T-cell (primary cell): ENCODE measurements at regions not wholly inside any gene's neighbourhood (a gene's known extent, or its start where the extent isn't known, plus 50 kb on each side); places are given as distances from the start of the nearest gene placed in this dataset.

Experiments
- ATAC-seq, 4 experiments: fragments of 200-7000 bp in 3 of 4; fragments of 150-1000 bp in 1 of 4; cut with Tn5 transposase; replicated peaks in 1 of 4; 1 replicate in 3 of 4; 2 replicates in 1 of 4; pipeline ENCODE4 v1.10.0; 2021; ENCODE audit warnings: moderate library complexity in 3 of 4, mild to moderate bottlenecking in 2 of 4, moderate number of reproducible peaks in 1 of 4
- CTCF ChIA-PET, 2 donors: fragments of 300-600 bp; sonication (Branson Sonifier 250); formaldehyde crosslinking; loops; one replicate each; lab custom pipeline; 2022; ENCODE audit warnings: antibody characterized with exemption in 2 of 2; lab: Charles Lee
- POLR2A ChIA-PET, 2 donors: fragments of 300-600 bp; sonication (Branson Sonifier 250); formaldehyde crosslinking; loops; one replicate each; lab custom pipeline; 2022; ENCODE audit warnings: antibody characterized with exemption in 2 of 2; lab: Charles Lee
- DNase-seq, 35 experiments: peaks; one replicate each; pipeline versions ENCODE4 v3.0.0 to v3.0.0-alpha.2; 2013 to 2023
- H3K27ac ChIP-seq: one replicate; pipeline ENCODE4 v1.5.1; 2013; ENCODE audit warnings: low read length
- H3K27me3 ChIP-seq, 2 experiments: replicated peaks in 1 of 2; 1 replicate in 1 of 2; 2 replicates in 1 of 2; pipeline versions ENCODE4 v1.6.1 to v1.7.0; 2013; ENCODE audit warnings: low read length in 1 of 2, mixed read lengths in 1 of 2; ENCODE audit not compliant: control insufficient read depth in 2 of 2, insufficient read depth in 2 of 2; ENCODE audit errors: extremely low read depth in 1 of 2
- H3K36me3 ChIP-seq, 2 donors: 1 replicate in 1 of 2; 2 replicates in 1 of 2; pipeline versions ENCODE4 v1.6.1 to v1.7.0; 2013; ENCODE audit warnings: low read length in 1 of 2; ENCODE audit not compliant: control insufficient read depth in 2 of 2, insufficient read depth in 1 of 2; ENCODE audit errors: extremely low read depth in 1 of 2
- H3K4me1 ChIP-seq, 2 experiments: 1 replicate in 1 of 2; 2 replicates in 1 of 2; pipeline versions ENCODE4 v1.6.1 to v1.7.0; 2013; ENCODE audit warnings: low read length in 2 of 2, mixed read lengths in 1 of 2; ENCODE audit not compliant: insufficient read depth in 2 of 2, control insufficient read depth in 1 of 2; ENCODE audit errors: extremely low read depth in 1 of 2
- H3K4me3 ChIP-seq, 2 donors: 1 replicate in 1 of 2; 2 replicates in 1 of 2; pipeline versions ENCODE4 v1.5.1 to v1.7.0; 2013; ENCODE audit warnings: mild to moderate bottlenecking in 2 of 2, low read length in 1 of 2, moderate library complexity in 1 of 2; ENCODE audit not compliant: control insufficient read depth in 1 of 2; ENCODE audit errors: extremely low read depth in 1 of 2
- H3K9me3 ChIP-seq: 2 replicates; pipeline ENCODE4 v1.7.0; 2013
- H3K27ac Mint-ChIP-seq, 2 donors: one replicate each; pipeline ENCODE4 v1.8.0; 2020 to 2021; ENCODE audit warnings: mild to moderate bottlenecking in 2 of 2, mixed read lengths in 2 of 2
- H3K27me3 Mint-ChIP-seq, 2 donors: one replicate each; pipeline ENCODE4 v1.8.0; 2021 to 2022; ENCODE audit warnings: mixed read lengths in 2 of 2
- H3K36me3 Mint-ChIP-seq: one replicate; pipeline ENCODE4 v1.8.0; 2021; ENCODE audit warnings: mixed read lengths
- H3K4me1 Mint-ChIP-seq, 3 donors: one replicate each; pipeline ENCODE4 v1.8.0; 2020 to 2022; ENCODE audit warnings: mixed read lengths in 3 of 3, mild to moderate bottlenecking in 1 of 3
- H3K4me3 Mint-ChIP-seq, 3 donors: one replicate each; pipeline ENCODE4 v1.8.0; 2020 to 2022; ENCODE audit warnings: mild to moderate bottlenecking in 3 of 3, mixed read lengths in 3 of 3, moderate library complexity in 3 of 3
- H3K9me3 Mint-ChIP-seq, 3 donors: one replicate each; pipeline ENCODE4 v1.8.0; 2020 to 2022; ENCODE audit warnings: mixed read lengths in 3 of 3
- WGBS: methylation state at CpG from one replicate; pipeline ENCODE4 v1.1.5; 2013; ENCODE audit warnings: missing lambda C conversion rate; ENCODE audit not compliant: insufficient coverage; 5-methylcytosine and 5-hydroxymethylcytosine counted together

DNA sequence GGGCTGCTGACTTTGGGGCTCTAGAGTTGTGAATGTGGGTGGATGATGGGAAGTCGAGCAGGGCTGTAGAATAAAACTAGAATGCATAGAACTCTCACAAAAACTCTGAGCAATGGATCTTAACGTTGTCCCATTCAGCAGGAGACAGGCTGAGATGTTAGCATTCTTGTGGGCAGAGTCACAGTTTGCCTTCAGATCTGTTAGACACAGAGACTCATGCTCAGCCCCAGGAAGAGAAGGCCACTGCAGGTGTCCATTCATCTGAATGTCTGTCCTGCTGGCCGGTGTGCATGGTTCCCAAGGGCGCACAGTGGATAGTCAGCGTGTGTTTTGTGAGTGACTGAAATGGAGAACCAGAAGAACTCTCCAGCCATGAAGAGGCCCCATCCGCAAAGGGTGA, 111.3 kb downstream of the TSN start:
- H3K4me1 Mint-ChIP-seq: no peaks in the 10 kb centered on the region

DNA sequence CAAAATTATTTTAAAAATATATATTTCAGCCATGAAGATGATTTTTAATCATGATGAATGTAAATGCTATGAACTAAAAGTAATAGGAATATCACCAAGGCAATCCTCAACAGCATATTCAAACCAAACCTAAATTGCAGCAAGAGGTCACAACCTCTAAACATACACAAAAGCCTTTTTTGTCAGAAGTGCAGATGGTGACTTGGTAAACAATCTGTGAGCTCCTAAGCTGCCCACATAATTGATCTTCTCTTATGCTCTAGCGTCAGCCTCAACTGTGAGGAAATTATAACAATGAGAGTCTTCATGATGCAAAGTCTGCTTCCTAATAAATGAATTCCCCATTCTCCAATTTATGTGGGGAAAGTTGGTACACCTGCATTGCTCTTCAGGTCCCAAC, 113.2 kb downstream of the TSN start:
- no peak overlapping the region for H3K27ac ChIP-seq
- ChIA-PET POLR2A (no interaction called here), CTCF (no interaction called here)
- H3K27me3 Mint-ChIP-seq: peaks cover 3 to 14% of the 10 kb centered on the region in 2 donors
- H3K4me1 Mint-ChIP-seq: no peaks in the 10 kb centered on the region
- no CpG with 5 or more reads among the region's 1 CpG for WGBS
- H3K36me3 ChIP-seq: no peaks in the 10 kb centered on the region
- no peak for DNase-seq
- no peak overlapping the region for H3K27ac Mint-ChIP-seq
- no peaks in the 10 kb centered on the region for H3K9me3 ChIP-seq
- H3K4me3 ChIP-seq: no peak overlapping the region
- H3K27me3 ChIP-seq: peaks cover 0 to 15% of the 10 kb centered on the region in 2 experiments
- no peak overlapping the region for H3K4me3 Mint-ChIP-seq
- H3K9me3 Mint-ChIP-seq: peaks cover 2 to 4% (median 3%) of the 10 kb centered on the region in 3 donors
- no peak for ATAC-seq
- no peaks in the 10 kb centered on the region for H3K4me1 ChIP-seq
- H3K36me3 Mint-ChIP-seq: no peaks in the 10 kb centered on the region

More for the DNA sequence above, 111.3 kb downstream of the TSN start:
- no peak overlapping the region for H3K27ac Mint-ChIP-seq
- CTCF ChIA-PET: no interaction called here
- Histone ChIP-seq H3K27ac (no peak overlapping the region), H3K27me3 (peaks cover 0 to 20% of the 10 kb centered on the region in 2 experiments), H3K4me3 (no peak overlapping the region), H3K4me1 (no peaks in the 10 kb centered on the region), H3K9me3 (no peaks in the 10 kb centered on the region), H3K36me3 (no peaks in the 10 kb centered on the region)
- no peak for DNase-seq
- H3K36me3 Mint-ChIP-seq: no peaks in the 10 kb centered on the region
- H3K4me3 Mint-ChIP-seq: no peak overlapping the region
- whole genome bisulfite sequencing: 29% methylated on average over 2 of the region's 6 CpGs
- POLR2A ChIA-PET: interaction anchor here in 1 of 2 donors (0.6 kb wide), 1 partner anchor 25 kb away, joined by 3 read pairs; no protein-coding TSS in a partner anchor
- peaks cover 4 to 24% of the 10 kb centered on the region in 2 donors for H3K27me3 Mint-ChIP-seq
- ATAC-seq: no peak
- peaks cover 2 to 8% (median 5%) of the 10 kb centered on the region in 3 donors for H3K9me3 Mint-ChIP-seq

DNA sequence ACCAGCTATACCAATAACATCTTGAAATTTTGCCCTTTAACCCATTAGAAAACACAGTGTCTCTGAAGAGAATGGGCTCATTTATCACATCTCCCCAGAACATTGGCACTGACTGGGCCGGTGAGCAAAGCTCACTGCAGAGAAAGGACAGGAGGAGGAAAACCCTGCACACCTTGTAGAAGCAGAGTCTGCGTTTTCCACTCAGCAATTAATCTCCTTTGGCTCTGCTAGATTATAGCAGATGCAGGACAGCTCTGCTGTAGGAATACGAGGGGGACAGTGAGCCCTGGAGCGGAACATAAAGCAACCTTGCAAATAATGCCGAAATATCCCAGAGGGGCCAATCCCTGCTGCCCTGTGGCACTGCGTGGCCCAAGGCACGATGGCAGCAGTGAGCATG, 113.9 kb downstream of the TSN start:
- CTCF ChIA-PET: no interaction called here
- Histone ChIP-seq H3K4me1 (no peaks in the 10 kb centered on the region), H3K27me3 (peaks cover 0 to 17% of the 10 kb centered on the region in 2 experiments), H3K27ac (no peak overlapping the region), H3K4me3 (no peak overlapping the region), H3K36me3 (no peaks in the 10 kb centered on the region), H3K9me3 (no peaks in the 10 kb centered on the region)
- POLR2A ChIA-PET: no interaction called here
- WGBS: 68% methylated on average over 5 of the region's 7 CpGs
- H3K4me1 Mint-ChIP-seq: no peaks in the 10 kb centered on the region
- H3K27ac Mint-ChIP-seq: no peak overlapping the region
- H3K27me3 Mint-ChIP-seq: peaks cover 3 to 14% of the 10 kb centered on the region in 2 donors
- no peak overlapping the region for H3K4me3 Mint-ChIP-seq
- DNase-seq (no peak), ATAC-seq (no peak)
- H3K9me3 Mint-ChIP-seq: no peaks in the 10 kb centered on the region
- no peaks in the 10 kb centered on the region for H3K36me3 Mint-ChIP-seq

DNA sequence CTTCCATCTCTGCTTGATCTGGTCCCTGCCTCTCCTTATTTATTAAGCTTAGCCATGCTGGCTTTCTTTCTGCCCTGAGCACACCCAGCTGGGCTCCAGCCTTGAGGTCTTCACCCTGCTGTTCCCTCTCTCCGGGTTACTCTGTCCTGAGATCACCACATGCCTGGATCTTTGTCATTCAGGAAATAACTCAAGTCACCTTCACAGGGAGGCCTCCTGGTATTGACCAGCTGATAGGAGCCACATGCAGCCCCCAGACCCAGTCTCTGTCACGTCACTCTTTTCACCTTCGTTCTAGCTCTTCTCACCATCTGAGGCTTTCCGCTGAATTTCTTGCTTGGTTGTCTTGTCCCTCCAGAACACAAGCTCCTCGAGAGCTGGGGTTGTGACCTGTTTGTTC, 114.4 kb downstream of the TSN start:
- H3K36me3 ChIP-seq: no peaks in the 10 kb centered on the region
- no peak overlapping the region for H3K4me3 ChIP-seq
- ATAC-seq (no peak), DNase-seq (no peak)
- WGBS: 92% methylated on average over 4 of the region's 5 CpGs
- Mint-ChIP-seq H3K4me1 (no peaks in the 10 kb centered on the region), H3K4me3 (no peak overlapping the region), H3K27ac (no peak overlapping the region), H3K9me3 (no peaks in the 10 kb centered on the region), H3K36me3 (no peaks in the 10 kb centered on the region), H3K27me3 (peaks cover 3 to 16% of the 10 kb centered on the region in 2 donors)
- no peaks in the 10 kb centered on the region for H3K4me1 ChIP-seq
- no peak overlapping the region for H3K27ac ChIP-seq
- no peaks in the 10 kb centered on the region for H3K9me3 ChIP-seq
- H3K27me3 ChIP-seq: peaks cover 0 to 17% of the 10 kb centered on the region in 2 experiments
- ChIA-PET POLR2A (no interaction called here), CTCF (no interaction called here)

DNA sequence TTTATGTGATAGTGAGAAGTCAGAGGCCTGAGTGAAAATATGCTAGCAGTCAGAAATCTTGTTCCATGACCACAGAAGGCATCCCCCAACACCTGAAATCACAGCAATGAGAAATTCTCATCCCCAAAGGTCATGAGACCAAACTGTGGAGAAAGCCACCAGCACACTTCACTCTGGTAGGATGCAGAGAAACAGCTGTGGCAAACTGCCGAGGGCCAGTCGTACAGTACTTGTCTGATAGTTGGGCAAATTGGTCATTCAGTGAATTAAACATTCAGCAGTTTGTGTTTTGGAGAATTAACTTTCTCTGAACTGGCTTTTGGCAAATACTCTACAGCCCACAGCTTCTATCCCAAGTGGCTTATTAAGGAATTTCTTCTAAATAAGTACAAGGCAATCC, 117.2 kb downstream of the TSN start:
- H3K4me1 Mint-ChIP-seq: no peaks in the 10 kb centered on the region
- 100% methylated on average over 1 of the region's 2 CpGs for WGBS

DNA sequence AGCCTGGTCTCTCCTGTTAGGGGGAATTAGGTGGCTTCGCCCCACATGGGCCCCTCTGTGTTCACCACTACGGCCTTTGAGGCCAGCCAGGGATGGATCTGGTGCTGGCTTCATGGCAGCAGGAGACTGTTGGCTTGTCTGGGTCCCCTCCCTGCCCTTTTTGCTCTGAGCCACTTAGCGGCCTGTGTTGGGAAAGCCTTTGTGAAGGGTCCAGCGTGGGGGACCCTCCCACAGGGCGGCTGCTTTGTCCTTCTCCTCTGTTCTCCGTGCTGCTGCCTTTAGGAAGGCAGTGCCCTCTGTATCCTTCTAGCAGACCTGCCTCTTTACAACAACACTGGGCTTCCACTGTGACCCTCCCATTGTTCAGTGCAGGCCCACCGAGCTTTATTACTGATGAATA, 118.4 kb downstream of the TSN start:
- H3K4me1 Mint-ChIP-seq: no peaks in the 10 kb centered on the region
- no peak overlapping the region for H3K27ac ChIP-seq
- H3K36me3 Mint-ChIP-seq: no peaks in the 10 kb centered on the region
- DNase-seq (no peak), ATAC-seq (no peak)
- H3K9me3 ChIP-seq: no peaks in the 10 kb centered on the region
- H3K36me3 ChIP-seq: no peaks in the 10 kb centered on the region
- WGBS: 64% methylated on average over 4 of the region's 7 CpGs
- H3K4me3 Mint-ChIP-seq: no peak overlapping the region
- H3K27me3 ChIP-seq: peaks cover 0 to 14% of the 10 kb centered on the region in 2 experiments
- CTCF ChIA-PET: no interaction called here
- H3K27ac Mint-ChIP-seq: no peak overlapping the region
- H3K4me1 ChIP-seq: no peaks in the 10 kb centered on the region
- POLR2A ChIA-PET: no interaction called here
- no peak overlapping the region for H3K4me3 ChIP-seq
- peaks cover 0 to 7% (median 0%) of the 10 kb centered on the region in 3 donors for H3K9me3 Mint-ChIP-seq
- peaks cover 4 to 23% of the 10 kb centered on the region in 2 donors for H3K27me3 Mint-ChIP-seq

More for the DNA sequence above, 117.2 kb downstream of the TSN start:
- H3K27me3 Mint-ChIP-seq: peaks cover 2 to 16% of the 10 kb centered on the region in 2 donors
- H3K9me3 ChIP-seq: no peaks in the 10 kb centered on the region
- H3K9me3 Mint-ChIP-seq: no peaks in the 10 kb centered on the region
- ChIA-PET POLR2A (interaction anchor here in 1 of 2 donors (0.6 kb wide), 1 partner anchor 737 kb away, joined by 3 read pairs; no protein-coding TSS in a partner anchor), CTCF (no interaction called here)
- H3K27me3 ChIP-seq: peaks cover 0 to 14% of the 10 kb centered on the region in 2 experiments
- H3K27ac ChIP-seq: no peak overlapping the region
- DNase-seq (no peak), ATAC-seq (no peak)
- H3K4me3 ChIP-seq: no peak overlapping the region
- H3K36me3 ChIP-seq: no peaks in the 10 kb centered on the region
- H3K27ac Mint-ChIP-seq: no peak overlapping the region
- no peaks in the 10 kb centered on the region for H3K4me1 ChIP-seq
- no peaks in the 10 kb centered on the region for H3K36me3 Mint-ChIP-seq
- no peak overlapping the region for H3K4me3 Mint-ChIP-seq
